Left ventricle myocardium inferior (tissue), 1 donor: ENCODE measurements at regions not wholly inside any gene's neighbourhood (a gene's known extent, or its start where the extent isn't known, plus 50 kb on each side); places are given as distances from the start of the nearest gene placed in this dataset.

ENCODE experiments used
- DNase-seq: peaks from one replicate; pipeline ENCODE4 v3.0.0-alpha.2; 2020
- H3K27ac ChIP-seq: fragments of 200-600 bp; replicated peaks from 2 replicates; pipeline ENCODE4 v1.8.0; 2021
- H3K27me3 ChIP-seq: fragments of 200-600 bp; 2 replicates; pipeline ENCODE4 v1.8.0; 2021; ENCODE audit warnings: low read depth
- H3K36me3 ChIP-seq: fragments of 200-600 bp; 2 replicates; pipeline ENCODE4 v1.8.0; 2021
- H3K4me1 ChIP-seq: fragments of 200-600 bp; 2 replicates; pipeline ENCODE4 v1.8.0; 2021
- H3K4me3 ChIP-seq: fragments of 200-600 bp; 2 replicates; pipeline ENCODE4 v1.8.0; 2021; ENCODE audit warnings: mild to moderate bottlenecking, moderate library complexity
- H3K9me3 ChIP-seq: fragments of 200-600 bp; replicated peaks from 2 replicates; pipeline ENCODE4 v1.8.0; 2021
- intact Hi-C: fragments of 100-400 bp; cut with micrococcal nuclease; formaldehyde crosslinking; loops from one replicate; pipeline ENCODE4 v1.11.0; 2022
- TF ChIP-seq, protein P1 (sequence below): fragments of 200-600 bp; IDR thresholded peaks from 2 replicates; pipeline ENCODE4 v1.8.0; 2021; ENCODE audit warnings: antibody characterized with exemption, mild to moderate bottlenecking, borderline replicate concordance
- donor health status: DM: no; HTN: yes; CAD: no; lungs with severe emphysema.

- H3K4me3 ChIP-seq: no peak overlapping the region
- intact Hi-C loops: no loop called here
- peaks cover 82% of the 10 kb centered on the region for H3K27me3 ChIP-seq
- H3K27ac ChIP-seq: no peak overlapping the region
- H3K9me3 ChIP-seq: no peaks in the 10 kb centered on the region
- H3K36me3 ChIP-seq: no peaks in the 10 kb centered on the region
- no peak for DNase-seq
- TF ChIP-seq, protein P1, sequence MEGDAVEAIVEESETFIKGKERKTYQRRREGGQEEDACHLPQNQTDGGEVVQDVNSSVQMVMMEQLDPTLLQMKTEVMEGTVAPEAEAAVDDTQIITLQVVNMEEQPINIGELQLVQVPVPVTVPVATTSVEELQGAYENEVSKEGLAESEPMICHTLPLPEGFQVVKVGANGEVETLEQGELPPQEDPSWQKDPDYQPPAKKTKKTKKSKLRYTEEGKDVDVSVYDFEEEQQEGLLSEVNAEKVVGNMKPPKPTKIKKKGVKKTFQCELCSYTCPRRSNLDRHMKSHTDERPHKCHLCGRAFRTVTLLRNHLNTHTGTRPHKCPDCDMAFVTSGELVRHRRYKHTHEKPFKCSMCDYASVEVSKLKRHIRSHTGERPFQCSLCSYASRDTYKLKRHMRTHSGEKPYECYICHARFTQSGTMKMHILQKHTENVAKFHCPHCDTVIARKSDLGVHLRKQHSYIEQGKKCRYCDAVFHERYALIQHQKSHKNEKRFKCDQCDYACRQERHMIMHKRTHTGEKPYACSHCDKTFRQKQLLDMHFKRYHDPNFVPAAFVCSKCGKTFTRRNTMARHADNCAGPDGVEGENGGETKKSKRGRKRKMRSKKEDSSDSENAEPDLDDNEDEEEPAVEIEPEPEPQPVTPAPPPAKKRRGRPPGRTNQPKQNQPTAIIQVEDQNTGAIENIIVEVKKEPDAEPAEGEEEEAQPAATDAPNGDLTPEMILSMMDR: no peak
- H3K4me1 ChIP-seq: peaks cover 10% of the 10 kb centered on the region
Observed at GRCh38 chr2:239813261-239814115, 211.7 kb downstream of the NDUFA10 start.

GRCh38 chr2:239811806-239812560 is 213.2 kb downstream of the NDUFA10 start:
- Histone ChIP-seq H3K27me3 (peaks cover 87% of the 10 kb centered on the region), H3K4me3 (no peak overlapping the region)
- no peak for DNase-seq

GRCh38 chr2:239811111-239811781 is 213.9 kb downstream of the NDUFA10 start:
- TF ChIP-seq, protein P1: no peak
- no peak overlapping the region for H3K4me3 ChIP-seq
- no peaks in the 10 kb centered on the region for H3K9me3 ChIP-seq
- DNase-seq: no peak
- intact Hi-C loops: no loop called here
- H3K36me3 ChIP-seq: no peaks in the 10 kb centered on the region
- H3K4me1 ChIP-seq: peaks cover 10% of the 10 kb centered on the region
- peaks cover 90% of the 10 kb centered on the region for H3K27me3 ChIP-seq
- no peak overlapping the region for H3K27ac ChIP-seq

More at GRCh38 chr2:239811806-239812560, 213.2 kb downstream of the NDUFA10 start:
- H3K4me1 ChIP-seq: peaks cover 10% of the 10 kb centered on the region
- H3K36me3 ChIP-seq: no peaks in the 10 kb centered on the region
- intact Hi-C loops: no loop called here
- no peak overlapping the region for H3K27ac ChIP-seq
- H3K9me3 ChIP-seq: no peaks in the 10 kb centered on the region
- TF ChIP-seq, protein P1: no peak

GRCh38 chr2:239809391-239809790 is 215.8 kb downstream of the NDUFA10 start:
- peaks cover 95% of the 10 kb centered on the region for H3K27me3 ChIP-seq
- DNase-seq: no peak
- intact Hi-C loops: no loop called here
- H3K4me1 ChIP-seq: peaks cover 3% of the 10 kb centered on the region
- TF ChIP-seq, protein P1: no peak
- H3K27ac ChIP-seq: no peak overlapping the region
- H3K36me3 ChIP-seq: no peaks in the 10 kb centered on the region
- H3K4me3 ChIP-seq: no peak overlapping the region
- H3K9me3 ChIP-seq: no peaks in the 10 kb centered on the region

DNA sequence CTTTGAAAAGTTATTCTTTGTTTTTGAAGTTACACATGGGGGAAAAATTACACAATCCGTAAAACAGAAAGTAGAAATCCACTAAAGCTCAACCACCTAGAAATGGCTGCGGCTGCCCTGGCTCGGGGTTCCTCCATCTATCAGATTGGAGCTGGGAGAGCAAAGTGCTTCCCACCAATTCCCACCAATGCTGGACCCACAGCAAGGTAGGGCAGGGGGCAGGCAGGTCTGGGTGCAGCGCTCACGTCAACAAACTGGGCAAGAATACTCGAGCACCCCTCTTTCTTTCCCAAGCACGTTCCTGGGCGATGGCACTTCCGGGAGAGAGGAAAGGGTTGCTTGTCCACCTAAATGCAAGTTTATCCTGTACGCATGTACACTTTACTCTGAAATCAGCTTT is 217.6 kb downstream of the NDUFA10 start:
- H3K27me3 ChIP-seq: peaks cover 95% of the 10 kb centered on the region
- no peak overlapping the region for H3K4me3 ChIP-seq
- DNase-seq: no peak
- no peaks in the 10 kb centered on the region for H3K36me3 ChIP-seq
- intact Hi-C loops: no loop called here
- TF ChIP-seq, protein P1: no peak
- no peaks in the 10 kb centered on the region for H3K9me3 ChIP-seq
- no peak overlapping the region for H3K27ac ChIP-seq
- H3K4me1 ChIP-seq: no peaks in the 10 kb centered on the region
